ENCODE measurements at regions not wholly inside any gene's neighbourhood (a gene's known extent, or its start where the extent isn't known, plus 50 kb on each side); places are given as distances from the start of the nearest gene placed in this dataset.
A peak's percentile ranks its signal among the peaks of the same experiment; 100 is the strongest.

DNA sequence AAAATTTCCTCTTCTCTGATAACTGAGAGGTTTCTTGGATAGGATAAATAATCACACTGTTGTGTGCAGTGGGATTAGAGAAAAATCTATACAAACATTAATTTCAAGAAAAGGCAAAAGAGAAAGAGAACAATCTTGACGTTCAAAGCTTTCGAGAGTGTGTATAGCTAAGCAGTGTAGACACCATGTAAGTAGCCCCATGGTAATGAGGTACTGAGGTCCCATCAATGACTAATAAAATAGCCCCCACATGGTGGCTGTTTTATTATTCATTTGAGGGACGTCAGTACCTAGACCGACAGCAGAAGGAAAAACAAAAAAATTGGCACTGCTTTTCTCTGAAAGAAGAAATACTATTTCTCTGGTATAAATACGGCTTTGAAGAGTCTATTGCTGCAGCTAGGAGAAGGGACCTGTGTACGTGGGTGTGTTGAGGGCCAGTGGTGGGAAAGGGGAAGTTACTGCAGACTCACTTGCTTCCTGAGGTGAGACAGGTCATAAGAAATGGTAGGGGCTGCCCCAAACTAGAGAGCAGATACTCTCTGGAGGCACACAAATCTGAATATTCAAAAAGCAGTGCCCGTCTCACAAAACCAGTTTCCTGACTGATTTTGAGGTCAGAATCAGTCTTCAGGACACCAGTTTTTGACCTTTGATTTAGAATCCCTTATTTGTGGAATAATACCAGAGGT lies 339.8 kb downstream of the EMP1 start (continued):
- TF ChIP-seq ETV6 (conservative IDR thresholded peaks at IDR 0.05 in 1 of 2, IDR thresholded peaks at IDR 0.05 in 1 of 2; ENCODE audit: borderline replicate concordance in 1 of 2, low read depth in 1 of 2) (peak in 1 of 2 experiments; percentile 48; a peak in 1 of 4 replicates), NBN (IDR thresholded peaks at IDR 0.05) (peak; percentile 59; the same call in 1 of the 2 replicates), SPI1 (IDR thresholded peaks at IDR 0.05; ENCODE audit: borderline replicate concordance, insufficient read depth, low read depth, low read length) (peak; percentile 9; the same call in 1 of the 2 replicates), IKZF1 (conservative IDR thresholded peaks at IDR 0.05) (peak; percentile 76), SIX5 (IDR thresholded peaks at IDR 0.05; ENCODE audit: low read depth, low read length, severe bottlenecking) (no peak), RFX5 (IDR thresholded peaks at IDR 0.05; ENCODE audit: low read depth, low read length) (no peak)

- CTCF ChIA-PET = interaction anchor here (0.6 to 6.8 kb wide), 43 partner anchors 9 to 824 kb away, joined by 3 to 71 read pairs (median 4); no protein-coding TSS in a partner anchor
- no TSS peak for BruUV-seq (replicated peaks)
- H3K79me2 ChIP-seq (ENCODE audit: control insufficient read depth, insufficient read depth, low read length) = no peaks in the 10 kb centered on the region
- H3K4me3 ChIP-seq = no peak overlapping the region
- H2AFZ ChIP-seq (ENCODE audit: control insufficient read depth, low read depth, low read length) = no peak overlapping the region
- H3K4me1 ChIP-seq (ENCODE audit: control insufficient read depth, insufficient read depth, low read length) = peaks cover 21% of the 10 kb centered on the region
- 18% methylated on average over 8 of the region's 8 CpGs for WGBS (ENCODE audit: insufficient coverage, insufficient replicate concordance, low lambda C conversion rate, missing lambda C conversion rate)
- in situ Hi-C loops (cut with MboI) (no loop called here), intact Hi-C loops (cut with micrococcal nuclease; ENCODE audit: unreplicated experiment) (no loop called here)
- POLR2A ChIA-PET = interaction anchor here (2.9 kb wide), 1 partner anchor 57 kb away, joined by 12 read pairs; no protein-coding TSS in a partner anchor
- H3K27me3 ChIP-seq (replicated peaks in 1 of 2; ENCODE audit: control insufficient read depth in 2 of 2, insufficient read depth in 2 of 2, low read length in 1 of 2) = peaks cover 0 to 3% of the 10 kb centered on the region in 2 experiments; a peak in 1 of 4 replicates
- SMC1A ChIA-PET (ENCODE audit: uncharacterized antibody, unreplicated experiment) = interaction anchor here (0.7 to 8.4 kb wide), 19 partner anchors 11 to 257 kb away, joined by 3 to 88 read pairs (median 4); no protein-coding TSS in a partner anchor
- H4K20me1 ChIP-seq (ENCODE audit: control insufficient read depth, insufficient read depth) = no peaks in the 10 kb centered on the region
- H3K27ac ChIP-seq (ENCODE audit: control insufficient read depth, insufficient read depth) = no peak overlapping the region
- no peaks in the 10 kb centered on the region for H3K9me3 ChIP-seq (replicated peaks; ENCODE audit: control insufficient read depth, insufficient read depth, low read length)
- FAIRE-seq = no peak
- no peaks in the 10 kb centered on the region for H3K36me3 ChIP-seq (ENCODE audit: control insufficient read depth in 2 of 2, insufficient read depth in 2 of 2, low read length in 1 of 2)
- no peak overlapping the region for H3K9ac ChIP-seq (ENCODE audit: control insufficient read depth, insufficient read depth, low read length)
- DNase-seq (ENCODE audit: low read depth, low spot score) = no peak
- RAD21 ChIA-PET (ENCODE audit: unreplicated experiment) = interaction anchor here (0.7 to 7.6 kb wide), 13 partner anchors 34 to 173 kb away, joined by 3 to 72 read pairs (median 4); no protein-coding TSS in a partner anchor
- H3K4me2 ChIP-seq (ENCODE audit: control insufficient read depth, insufficient read depth) = no peak overlapping the region
- ATAC-seq = peak; percentile 35
- TF ChIP-seq, protein P1, sequence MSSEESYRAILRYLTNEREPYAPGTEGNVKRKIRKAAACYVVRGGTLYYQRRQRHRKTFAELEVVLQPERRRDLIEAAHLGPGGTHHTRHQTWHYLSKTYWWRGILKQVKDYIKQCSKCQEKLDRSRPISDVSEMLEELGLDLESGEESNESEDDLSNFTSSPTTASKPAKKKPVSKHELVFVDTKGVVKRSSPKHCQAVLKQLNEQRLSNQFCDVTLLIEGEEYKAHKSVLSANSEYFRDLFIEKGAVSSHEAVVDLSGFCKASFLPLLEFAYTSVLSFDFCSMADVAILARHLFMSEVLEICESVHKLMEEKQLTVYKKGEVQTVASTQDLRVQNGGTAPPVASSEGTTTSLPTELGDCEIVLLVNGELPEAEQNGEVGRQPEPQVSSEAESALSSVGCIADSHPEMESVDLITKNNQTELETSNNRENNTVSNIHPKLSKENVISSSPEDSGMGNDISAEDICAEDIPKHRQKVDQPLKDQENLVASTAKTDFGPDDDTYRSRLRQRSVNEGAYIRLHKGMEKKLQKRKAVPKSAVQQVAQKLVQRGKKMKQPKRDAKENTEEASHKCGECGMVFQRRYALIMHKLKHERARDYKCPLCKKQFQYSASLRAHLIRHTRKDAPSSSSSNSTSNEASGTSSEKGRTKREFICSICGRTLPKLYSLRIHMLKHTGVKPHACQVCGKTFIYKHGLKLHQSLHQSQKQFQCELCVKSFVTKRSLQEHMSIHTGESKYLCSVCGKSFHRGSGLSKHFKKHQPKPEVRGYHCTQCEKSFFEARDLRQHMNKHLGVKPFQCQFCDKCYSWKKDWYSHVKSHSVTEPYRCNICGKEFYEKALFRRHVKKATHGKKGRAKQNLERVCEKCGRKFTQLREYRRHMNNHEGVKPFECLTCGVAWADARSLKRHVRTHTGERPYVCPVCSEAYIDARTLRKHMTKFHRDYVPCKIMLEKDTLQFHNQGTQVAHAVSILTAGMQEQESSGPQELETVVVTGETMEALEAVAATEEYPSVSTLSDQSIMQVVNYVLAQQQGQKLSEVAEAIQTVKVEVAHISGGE (CRISPR knock-in tag; IDR thresholded peaks at IDR 0.05) = no peak
- TF ChIP-seq, protein P2, sequence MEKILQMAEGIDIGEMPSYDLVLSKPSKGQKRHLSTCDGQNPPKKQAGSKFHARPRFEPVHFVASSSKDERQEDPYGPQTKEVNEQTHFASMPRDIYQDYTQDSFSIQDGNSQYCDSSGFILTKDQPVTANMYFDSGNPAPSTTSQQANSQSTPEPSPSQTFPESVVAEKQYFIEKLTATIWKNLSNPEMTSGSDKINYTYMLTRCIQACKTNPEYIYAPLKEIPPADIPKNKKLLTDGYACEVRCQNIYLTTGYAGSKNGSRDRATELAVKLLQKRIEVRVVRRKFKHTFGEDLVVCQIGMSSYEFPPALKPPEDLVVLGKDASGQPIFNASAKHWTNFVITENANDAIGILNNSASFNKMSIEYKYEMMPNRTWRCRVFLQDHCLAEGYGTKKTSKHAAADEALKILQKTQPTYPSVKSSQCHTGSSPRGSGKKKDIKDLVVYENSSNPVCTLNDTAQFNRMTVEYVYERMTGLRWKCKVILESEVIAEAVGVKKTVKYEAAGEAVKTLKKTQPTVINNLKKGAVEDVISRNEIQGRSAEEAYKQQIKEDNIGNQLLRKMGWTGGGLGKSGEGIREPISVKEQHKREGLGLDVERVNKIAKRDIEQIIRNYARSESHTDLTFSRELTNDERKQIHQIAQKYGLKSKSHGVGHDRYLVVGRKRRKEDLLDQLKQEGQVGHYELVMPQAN (conservative IDR thresholded peaks at IDR 0.05) = no peak
- TF ChIP-seq MTA2 (IDR thresholded peaks at IDR 0.05; ENCODE audit: low read depth) = no peak
- TF ChIP-seq SMAD5 (IDR thresholded peaks at IDR 0.05; ENCODE audit: low read depth) = no peak
- peak; percentile 66 for TF ChIP-seq SMC3 (IDR thresholded peaks at IDR 0.05; ENCODE audit: borderline replicate concordance, low read length)
- no peak for TF ChIP-seq ZNF207 (IDR thresholded peaks at IDR 0.05; ENCODE audit: borderline replicate concordance)
- no peak for TF ChIP-seq BCL3 (IDR thresholded peaks at IDR 0.05; ENCODE audit: borderline replicate concordance, insufficient read depth, low read depth, low read length, poor library complexity, severe bottlenecking)
These were observed 338.3 kb downstream of the EMP1 start for GRCh38 chr12:13534645-13535398.

Measured in GM12878 (cell line).